NCI-H2107 treated with DMSO at 0.1 percent for 48 hours (cell line): ENCODE measurements at regions not wholly inside any gene's neighbourhood (a gene's known extent, or its start where the extent isn't known, plus 50 kb on each side); places are given as distances from the start of the nearest gene placed in this dataset.
"Not testable (repeated sequence)": the region's sequence is repeated elsewhere in the genome, so short reads cannot be mapped to it uniquely, and the experiment has no call there.

Experiments
- DNase-seq: peaks from one replicate; lab custom pipeline; 2025; ENCODE audit not compliant: unreplicated experiment; lab: John Stamatoyannopoulos, UW

DNA sequence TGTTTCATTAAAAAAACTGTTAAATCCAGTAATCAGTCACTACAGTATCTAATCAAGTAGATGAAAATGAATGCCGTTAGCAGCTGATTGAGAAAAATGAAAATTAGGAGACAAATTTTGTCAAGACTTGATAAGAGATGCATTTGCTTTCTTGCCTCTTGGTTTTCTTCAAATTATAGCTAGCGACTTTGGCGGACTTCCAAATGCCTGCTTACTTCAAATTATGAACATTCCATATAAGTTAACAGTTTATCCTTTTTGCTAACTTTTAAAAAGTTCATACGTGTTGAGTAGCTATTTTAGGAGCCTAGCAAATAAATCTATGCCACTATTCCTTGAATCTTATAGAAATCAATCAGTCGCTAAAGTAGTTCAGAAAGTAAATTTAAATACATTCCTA, 58.8 kb downstream of the PPP4R3C start:
- no peak for DNase-seq

DNA sequence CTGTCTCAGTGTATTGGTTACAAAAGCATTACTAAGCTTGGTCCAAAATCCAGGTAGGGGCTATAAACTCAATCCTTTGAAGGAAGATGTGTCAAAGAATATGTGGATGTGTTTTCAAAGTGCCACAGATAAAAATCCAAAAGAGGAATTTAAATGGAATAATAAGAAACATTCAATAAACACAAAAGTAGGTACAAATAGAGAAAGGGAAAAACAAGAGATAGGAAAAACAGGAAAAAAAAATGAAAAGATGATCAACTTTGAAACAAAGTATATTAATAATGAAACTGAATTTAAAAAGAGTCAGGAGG, 64.0 kb downstream of the PPP4R3C start:
- no peak for DNase-seq

DNA sequence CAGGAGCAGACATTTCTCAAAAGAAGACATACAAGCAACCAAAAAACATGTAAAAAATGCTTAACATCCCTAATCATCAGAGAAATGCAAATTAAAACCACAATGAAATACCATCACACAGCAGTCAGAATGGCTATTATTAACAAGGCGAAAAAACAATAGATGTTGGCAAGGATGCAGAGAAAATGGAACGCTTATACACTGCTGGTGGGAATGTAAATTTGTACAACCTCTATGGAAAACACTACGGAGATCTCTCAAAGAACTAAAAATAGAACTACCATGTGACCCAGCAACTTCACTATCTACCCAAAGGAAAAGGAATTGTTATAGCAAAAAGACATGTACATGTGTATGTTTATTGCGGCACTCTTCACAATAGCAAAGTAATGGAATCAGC, 71.5 kb downstream of the PPP4R3C start:
- DNase-seq = no peak

- no peak for DNase-seq
Observed at GRCh38 chrX:27381419-27381818, 81.7 kb downstream of the PPP4R3C start.

DNA sequence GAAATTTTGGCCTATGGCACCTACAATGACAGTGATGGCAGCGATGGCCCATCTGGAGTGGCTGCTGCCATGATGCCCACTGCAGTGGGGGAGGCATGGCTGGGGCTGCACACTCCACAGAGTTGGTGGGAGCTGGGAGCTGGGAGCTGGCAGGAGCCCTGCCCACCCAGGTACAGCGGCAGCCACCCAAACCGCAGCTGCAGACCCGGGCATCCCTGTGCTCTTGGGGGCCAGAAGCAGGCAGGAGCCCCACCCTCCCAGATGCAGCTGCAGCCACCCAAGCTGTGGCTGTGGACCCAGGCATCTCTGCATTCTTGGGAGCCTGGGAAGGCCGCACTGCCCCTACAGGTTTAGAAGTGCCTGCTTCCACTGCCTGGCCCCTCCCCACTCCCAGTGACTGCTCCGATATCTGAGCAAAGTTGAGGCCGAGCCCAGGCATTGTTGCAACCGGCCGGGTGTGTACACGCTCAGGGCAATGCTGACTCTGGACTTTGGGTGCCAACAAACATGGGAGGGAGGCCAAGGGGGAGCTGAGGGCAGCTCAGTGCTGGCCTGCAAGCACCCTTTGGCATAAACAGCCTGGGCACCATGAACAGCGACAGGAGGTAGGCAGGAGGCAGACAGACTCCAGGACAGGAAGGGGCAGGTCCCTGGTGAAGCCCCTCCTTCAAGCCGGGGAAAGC, 82.8 kb downstream of the PPP4R3C start:
- no peak for DNase-seq

DNA sequence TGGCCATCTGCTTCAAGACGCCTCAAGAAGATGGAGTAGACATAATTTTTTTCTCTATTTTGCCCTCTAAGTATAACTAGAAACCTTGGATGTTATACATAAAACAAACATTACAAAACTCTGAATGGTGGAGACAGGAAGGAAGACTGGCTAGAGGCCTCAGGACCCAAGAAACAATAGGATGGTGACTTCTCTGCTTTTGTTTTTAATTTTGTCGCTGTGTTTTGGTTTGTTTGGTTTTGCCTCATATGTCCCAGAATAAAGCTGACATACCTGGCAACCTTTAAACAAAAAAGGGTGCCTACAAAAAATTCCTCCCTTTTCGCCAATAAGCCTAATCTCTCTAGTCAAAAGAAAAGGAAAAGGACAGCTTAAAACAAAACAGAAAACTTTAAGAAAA, 109.1 kb downstream of the PPP4R3C start:
- no peak for DNase-seq

GRCh38 chrX:27350476-27350875, 112.7 kb downstream of the PPP4R3C start:
- no peak for DNase-seq

- peak; percentile 9 for DNase-seq
Observed at GRCh38 chrX:27336466-27337091, 126.6 kb downstream of the PPP4R3C start.

- DNase-seq = no peak
Observed at GRCh38 chrX:27321632-27322031, 141.5 kb downstream of the PPP4R3C start.

GRCh38 chrX:27309406-27309805, 153.7 kb downstream of the PPP4R3C start:
- DNase-seq = no peak

DNA sequence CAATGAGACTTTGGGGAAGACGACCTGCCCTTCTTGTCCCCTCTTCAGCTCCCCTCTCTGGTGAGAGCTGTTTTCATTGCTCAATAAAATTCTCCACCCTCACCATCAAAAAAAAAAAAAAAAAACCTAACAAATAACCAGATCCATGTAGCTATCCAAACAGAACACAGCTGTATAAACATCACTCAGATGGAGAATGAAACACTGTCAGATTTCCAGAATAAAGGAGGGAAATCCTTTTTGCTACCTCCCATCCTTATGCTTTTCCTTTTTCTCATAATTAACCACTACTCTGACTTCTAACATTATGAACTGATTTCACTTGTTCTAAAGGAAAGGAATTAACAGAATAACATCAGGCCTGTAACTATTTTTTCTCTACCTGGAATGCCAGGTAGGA, 155.6 kb downstream of the PPP4R3C start:
- DNase-seq = no peak

GRCh38 chrX:27292552-27292951, 170.6 kb downstream of the PPP4R3C start:
- DNase-seq = not testable (repeated sequence)

DNA sequence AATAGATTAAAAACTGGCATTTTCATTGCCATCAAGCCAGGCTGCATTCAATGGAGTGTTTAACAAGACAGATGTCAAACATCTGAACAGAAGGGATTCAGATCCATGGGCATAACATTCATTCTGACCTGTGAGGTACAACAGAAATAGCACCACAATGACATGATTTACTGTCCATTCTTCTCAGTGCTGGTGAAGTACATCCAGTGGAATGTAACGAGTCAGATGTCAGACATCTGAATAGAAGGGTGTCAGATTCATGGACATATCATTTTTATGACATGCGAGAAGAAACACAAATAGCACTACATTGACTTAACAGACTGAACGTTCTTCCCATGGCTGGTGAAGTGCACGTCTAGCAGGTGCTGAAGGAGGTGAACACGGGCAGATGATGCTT, 186.4 kb downstream of the PPP4R3C start:
- DNase-seq = no peak

DNA sequence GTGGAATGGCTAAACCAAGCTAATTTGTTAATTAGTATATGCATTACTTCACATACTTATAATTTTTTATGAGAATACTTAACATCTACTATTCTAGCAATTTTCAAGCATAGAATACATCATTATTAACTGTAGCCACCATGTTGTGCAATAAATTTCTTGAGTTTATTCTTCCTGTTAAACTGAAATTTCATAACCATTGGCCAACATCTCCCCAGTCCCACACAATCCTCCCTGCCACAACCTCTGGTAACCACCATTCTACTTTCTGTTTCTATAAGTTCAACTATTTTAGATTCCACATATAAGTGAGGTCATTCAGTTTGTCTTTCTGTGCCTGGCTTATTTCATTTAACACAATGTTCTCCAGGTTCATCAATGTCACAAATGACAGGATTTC, 208.5 kb downstream of the PPP4R3C start:
- no peak for DNase-seq

DNA sequence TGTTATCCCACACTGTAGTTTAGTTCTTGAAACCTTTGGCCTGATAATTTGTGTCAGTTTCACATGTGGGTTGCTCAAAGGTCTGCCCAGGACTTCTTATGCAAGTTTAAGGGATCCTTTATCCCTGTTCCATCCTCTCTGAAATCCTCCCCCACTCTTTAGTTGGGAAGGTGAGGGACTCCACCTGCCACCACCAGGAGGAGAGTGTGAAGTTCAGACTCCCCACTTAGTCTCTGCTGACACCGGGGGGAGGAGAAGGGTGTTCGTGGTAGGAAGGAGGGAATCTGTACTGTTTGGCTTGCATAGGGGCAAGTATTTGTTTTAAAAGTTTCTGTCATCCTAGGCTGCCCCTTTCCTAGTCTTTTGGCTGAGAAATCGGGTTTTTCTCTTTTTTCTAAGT, 211.8 kb downstream of the PPP4R3C start:
- no peak for DNase-seq

GRCh38 chrX:27242581-27242980, 220.6 kb downstream of the PPP4R3C start:
- no peak for DNase-seq

GRCh38 chrX:27241981-27242380, 221.2 kb downstream of the PPP4R3C start:
- DNase-seq = no peak

- not testable (repeated sequence) for DNase-seq
Observed at GRCh38 chrX:27240042-27240441, 223.1 kb downstream of the PPP4R3C start.

GRCh38 chrX:27236681-27237080, 226.5 kb downstream of the PPP4R3C start:
- DNase-seq = no peak

DNA sequence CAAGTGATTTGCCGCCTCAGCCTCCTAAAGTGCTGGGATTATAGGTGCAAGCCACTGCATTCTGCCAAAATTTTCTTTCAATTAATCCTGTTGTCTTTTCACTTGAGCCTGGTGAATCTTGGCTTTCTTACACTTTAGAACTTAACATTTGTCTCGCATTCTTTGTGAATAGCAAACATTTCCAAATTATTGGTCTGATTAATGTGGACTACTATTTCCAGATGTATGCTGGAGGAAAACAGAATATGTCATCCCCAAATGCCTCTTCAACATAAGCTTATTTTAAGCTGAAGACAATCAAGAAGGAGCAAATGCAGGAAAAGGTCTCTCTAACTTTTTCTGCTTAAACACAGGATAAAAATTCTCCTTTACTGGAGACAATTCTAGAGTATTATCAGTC, 233.4 kb downstream of the PPP4R3C start:
- no peak for DNase-seq

GRCh38 chrX:27222661-27223060, 240.5 kb downstream of the PPP4R3C start:
- no peak for DNase-seq

DNA sequence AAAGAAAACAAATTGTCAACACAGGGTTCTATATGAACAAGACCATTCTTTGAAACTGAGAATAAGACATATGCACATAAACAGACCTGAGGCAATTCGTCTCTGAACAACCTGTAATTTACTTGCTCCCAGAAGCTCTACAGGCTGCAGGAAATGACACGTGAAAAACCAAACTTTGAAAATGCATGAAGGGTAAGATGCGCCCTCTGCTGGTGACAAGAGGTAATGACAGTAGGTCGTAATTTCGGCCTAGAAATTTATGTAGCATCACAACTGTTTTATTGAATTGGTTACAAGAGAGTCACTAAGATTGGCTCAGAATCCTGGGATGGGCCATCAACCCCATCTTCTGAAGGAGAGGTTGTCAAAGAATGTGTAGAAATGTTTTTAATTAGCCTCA, 276.5 kb downstream of the PPP4R3C start:
- DNase-seq = peak; percentile 19

DNA sequence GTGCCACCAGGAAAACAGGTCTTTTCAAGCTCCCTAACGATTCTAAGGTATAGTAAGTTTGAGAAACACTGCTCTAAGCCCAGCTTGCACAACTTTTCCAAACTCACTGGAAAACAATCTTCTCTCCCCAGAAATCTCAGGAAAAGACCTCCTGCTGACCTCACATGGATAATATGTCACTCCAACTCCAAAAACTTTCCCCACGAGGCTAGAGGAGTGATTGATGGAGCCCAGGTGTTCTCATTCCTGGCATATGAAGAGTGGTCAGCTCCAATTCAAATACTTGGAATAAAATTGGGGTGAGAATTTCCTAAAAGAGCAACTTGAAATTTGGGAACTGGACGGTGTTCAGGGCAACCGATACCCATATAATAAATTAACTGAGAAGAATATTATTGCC, 299.9 kb downstream of the PPP4R3C start:
- no peak for DNase-seq
